Smooth muscle cell (in vitro differentiated cells): ENCODE measurements at regions not wholly inside any gene's neighbourhood (a gene's known extent, or its start where the extent isn't known, plus 50 kb on each side); places are given as distances from the start of the nearest gene placed in this dataset.

ENCODE experiments used
- DNase-seq: peaks from one replicate; lab custom pipeline; 2025; ENCODE audit not compliant: unreplicated experiment; lab: John Stamatoyannopoulos, UW
- H2AFZ ChIP-seq: fragments of 200-600 bp; sonication (generic); 2 replicates; pipeline ENCODE4 v1.6.0; 2016; ENCODE audit warnings: antibody characterized with exemption, low read depth, mild to moderate bottlenecking
- H3F3A ChIP-seq: fragments of 200-600 bp; sonication (generic); 2 replicates; pipeline ENCODE4 v1.6.0; 2017; ENCODE audit warnings: antibody characterized with exemption, low read depth
- H3K27ac ChIP-seq: fragments of 200-600 bp; sonication (generic); 2 replicates; pipeline ENCODE4 v1.5.1; 2016; ENCODE audit warnings: low read depth, mild to moderate bottlenecking
- H3K27me3 ChIP-seq: fragments of 200-600 bp; sonication (generic); 2 replicates; pipeline ENCODE4 v1.6.1; 2016; ENCODE audit warnings: low read depth, mild to moderate bottlenecking
- H3K36me3 ChIP-seq: fragments of 200-600 bp; sonication (generic); 2 replicates; pipeline ENCODE4 v1.5.1; 2016; ENCODE audit warnings: low read depth
- H3K4me1 ChIP-seq: fragments of 200-600 bp; sonication (generic); 2 replicates; pipeline ENCODE4 v1.5.1; 2016; ENCODE audit warnings: low read depth
- H3K4me2 ChIP-seq: fragments of 200-600 bp; sonication (generic); 2 replicates; pipeline ENCODE4 v1.6.0; 2016; ENCODE audit warnings: mild to moderate bottlenecking
- H3K4me3 ChIP-seq: fragments of 200-600 bp; sonication (generic); 2 replicates; pipeline ENCODE4 v1.5.1; 2016; ENCODE audit warnings: mild to moderate bottlenecking
- H3K79me2 ChIP-seq: fragments of 200-600 bp; sonication (generic); 2 replicates; pipeline ENCODE4 v1.6.0; 2016; ENCODE audit warnings: low read depth, mild to moderate bottlenecking
- H3K9ac ChIP-seq: fragments of 200-600 bp; sonication (generic); 2 replicates; pipeline ENCODE4 v1.6.0; 2016; ENCODE audit warnings: low read depth
- H3K9me3 ChIP-seq: fragments of 200-600 bp; sonication (generic); replicated peaks from 2 replicates; pipeline ENCODE4 v1.5.1; 2016; ENCODE audit warnings: low read depth
- H4K20me1 ChIP-seq: fragments of 200-600 bp; sonication (generic); 2 replicates; pipeline ENCODE4 v1.6.0; 2016; ENCODE audit warnings: low read depth
- WGBS: methylation state at CpG from one replicate; pipeline ENCODE4 v1.1.7; 2016; ENCODE audit warnings: low lambda C conversion rate; 5-methylcytosine and 5-hydroxymethylcytosine counted together
- TF ChIP-seq, protein P1 (sequence below): fragments of 200-600 bp; sonication (generic); IDR thresholded peaks from 2 replicates; pipeline ENCODE4 v1.5.1; 2017; ENCODE audit warnings: borderline replicate concordance, mild to moderate bottlenecking, antibody characterized with exemption; ENCODE audit not compliant: insufficient read depth, poor library complexity, severe bottlenecking

DNA sequence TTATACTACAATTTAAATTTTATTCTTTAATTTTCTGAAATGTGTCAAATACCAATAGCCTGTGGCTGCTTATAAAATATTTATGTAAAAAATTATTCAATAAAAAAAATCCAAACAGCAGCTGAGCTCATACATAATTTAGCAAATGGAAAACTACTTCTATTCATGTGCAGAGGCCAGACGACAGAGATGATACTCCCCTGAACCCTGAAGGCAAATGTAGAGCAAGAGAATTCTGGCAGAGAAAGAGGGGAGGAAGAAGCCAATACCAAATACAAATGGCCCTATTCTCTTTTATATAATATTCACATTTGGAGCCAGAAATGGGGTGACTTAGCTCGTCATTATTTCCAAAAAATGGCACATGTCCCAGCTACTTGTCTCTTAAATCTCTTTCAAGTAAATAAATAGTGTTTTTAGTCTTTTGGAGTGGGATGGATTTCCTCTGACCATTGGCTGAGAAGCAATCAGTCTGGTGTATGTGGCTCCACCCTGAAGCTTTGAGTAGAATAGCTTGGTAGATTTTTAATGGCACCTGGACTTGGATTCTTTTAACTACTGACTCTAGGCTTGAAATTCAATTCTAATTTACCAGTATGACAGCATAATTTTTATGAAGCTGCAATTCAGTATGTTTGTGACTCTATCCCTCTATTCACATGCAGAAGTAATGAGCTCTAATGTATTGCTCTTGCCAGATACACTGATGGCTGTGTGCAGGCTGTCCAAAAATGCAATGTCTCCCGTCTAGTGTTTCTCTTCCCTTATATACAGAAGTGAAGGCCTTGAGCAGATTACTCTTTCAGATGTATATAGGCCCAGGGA, 113.4 kb upstream of the SCAF11 start:
- Histone ChIP-seq H3K36me3 (no peaks in the 10 kb centered on the region), H3K27ac (no peak overlapping the region), H3K27me3 (no peaks in the 10 kb centered on the region), H2AFZ (no peak overlapping the region), H3K79me2 (no peaks in the 10 kb centered on the region), H4K20me1 (no peaks in the 10 kb centered on the region), H3F3A (no peaks in the 10 kb centered on the region), H3K9me3 (no peaks in the 10 kb centered on the region), H3K4me3 (no peak overlapping the region), H3K9ac (no peak overlapping the region), H3K4me2 (no peak overlapping the region), H3K4me1 (no peaks in the 10 kb centered on the region)
- DNase-seq: no peak
- TF ChIP-seq, protein P1, sequence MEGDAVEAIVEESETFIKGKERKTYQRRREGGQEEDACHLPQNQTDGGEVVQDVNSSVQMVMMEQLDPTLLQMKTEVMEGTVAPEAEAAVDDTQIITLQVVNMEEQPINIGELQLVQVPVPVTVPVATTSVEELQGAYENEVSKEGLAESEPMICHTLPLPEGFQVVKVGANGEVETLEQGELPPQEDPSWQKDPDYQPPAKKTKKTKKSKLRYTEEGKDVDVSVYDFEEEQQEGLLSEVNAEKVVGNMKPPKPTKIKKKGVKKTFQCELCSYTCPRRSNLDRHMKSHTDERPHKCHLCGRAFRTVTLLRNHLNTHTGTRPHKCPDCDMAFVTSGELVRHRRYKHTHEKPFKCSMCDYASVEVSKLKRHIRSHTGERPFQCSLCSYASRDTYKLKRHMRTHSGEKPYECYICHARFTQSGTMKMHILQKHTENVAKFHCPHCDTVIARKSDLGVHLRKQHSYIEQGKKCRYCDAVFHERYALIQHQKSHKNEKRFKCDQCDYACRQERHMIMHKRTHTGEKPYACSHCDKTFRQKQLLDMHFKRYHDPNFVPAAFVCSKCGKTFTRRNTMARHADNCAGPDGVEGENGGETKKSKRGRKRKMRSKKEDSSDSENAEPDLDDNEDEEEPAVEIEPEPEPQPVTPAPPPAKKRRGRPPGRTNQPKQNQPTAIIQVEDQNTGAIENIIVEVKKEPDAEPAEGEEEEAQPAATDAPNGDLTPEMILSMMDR: no peak
- WGBS: 77% methylated on average over 3 of the region's 3 CpGs

DNA sequence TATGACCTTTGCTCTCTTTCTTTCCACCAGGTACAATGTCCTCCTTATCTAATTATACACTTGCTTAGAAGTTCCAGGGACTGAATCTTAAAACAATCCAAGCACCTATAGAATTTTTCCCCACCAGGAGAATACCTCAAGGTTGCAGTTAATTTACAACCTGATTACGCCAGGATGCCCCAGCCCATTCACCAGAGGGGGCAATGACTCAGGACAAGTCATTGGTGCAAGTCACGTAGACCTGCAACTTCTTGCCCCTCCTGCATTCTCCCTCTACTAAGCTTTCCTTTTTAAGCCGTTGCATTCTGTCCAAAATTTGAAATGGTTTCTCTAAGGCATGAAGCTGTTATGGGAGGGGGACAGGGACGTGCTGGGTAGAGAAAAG, 111.1 kb upstream of the SCAF11 start:
- no peaks in the 10 kb centered on the region for H3K27me3 ChIP-seq
- H4K20me1 ChIP-seq: no peaks in the 10 kb centered on the region
- H3K79me2 ChIP-seq: no peaks in the 10 kb centered on the region
- TF ChIP-seq, protein P1: no peak
- H3K27ac ChIP-seq: no peak overlapping the region
- no peak overlapping the region for H3K4me2 ChIP-seq
- H3K36me3 ChIP-seq: no peaks in the 10 kb centered on the region
- DNase-seq: no peak
- H3K9me3 ChIP-seq: no peaks in the 10 kb centered on the region
- no peak overlapping the region for H2AFZ ChIP-seq
- H3K4me1 ChIP-seq: no peaks in the 10 kb centered on the region
- H3K9ac ChIP-seq: no peak overlapping the region
- no peaks in the 10 kb centered on the region for H3F3A ChIP-seq
- H3K4me3 ChIP-seq: no peak overlapping the region
- 91% methylated on average over 4 of the region's 4 CpGs for WGBS

DNA sequence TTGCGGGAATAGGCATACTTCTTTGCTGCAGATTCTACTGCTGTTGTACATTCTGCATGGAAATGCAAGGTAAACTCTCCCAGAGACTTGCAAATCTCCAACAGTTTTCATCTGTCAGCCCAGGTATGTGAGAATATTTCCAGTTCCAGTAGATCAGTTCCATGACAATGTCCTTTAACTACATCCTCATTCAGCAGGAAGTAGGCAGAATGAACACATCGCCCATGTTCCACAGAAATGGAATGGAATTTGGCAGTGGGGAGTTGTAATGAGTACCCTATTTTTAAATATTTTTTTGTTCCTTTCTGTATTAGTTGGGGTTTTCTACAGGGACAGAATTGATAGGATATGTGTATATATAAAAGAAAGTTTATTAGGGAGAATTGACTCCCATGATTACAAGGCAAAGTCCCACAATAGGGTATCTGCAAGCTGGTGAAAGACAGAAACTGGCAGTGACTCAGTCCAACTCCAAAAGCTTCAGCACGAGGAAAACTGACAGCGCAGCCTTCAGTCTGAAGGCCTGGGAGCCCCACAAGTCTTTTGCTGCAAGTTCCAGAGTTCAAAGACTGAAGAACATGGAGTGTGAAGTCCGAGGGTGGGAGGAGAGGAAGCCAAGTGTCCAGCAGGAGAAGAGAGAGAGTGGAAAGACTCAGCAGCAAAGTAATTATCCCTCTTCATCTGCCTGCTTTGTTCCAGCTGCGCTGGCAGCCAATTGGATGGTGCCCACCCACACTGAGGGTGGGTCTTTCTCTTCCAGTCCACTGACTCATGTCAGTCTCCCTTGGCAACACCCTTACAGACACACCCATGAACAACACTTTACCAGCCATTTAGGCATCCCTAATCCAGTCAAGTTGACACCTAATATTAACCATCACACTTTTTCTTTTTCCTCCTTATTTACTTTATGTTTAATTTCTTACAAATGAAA, 110.4 kb upstream of the SCAF11 start:
- WGBS: 86% methylated on average over 6 of the region's 6 CpGs

More for the DNA sequence above, 110.4 kb upstream of the SCAF11 start:
- H3K9ac ChIP-seq: no peak overlapping the region
- no peak overlapping the region for H3K4me3 ChIP-seq
- H3K36me3 ChIP-seq: no peaks in the 10 kb centered on the region
- no peaks in the 10 kb centered on the region for H3K9me3 ChIP-seq
- no peaks in the 10 kb centered on the region for H3K79me2 ChIP-seq
- H3K27me3 ChIP-seq: no peaks in the 10 kb centered on the region
- TF ChIP-seq, protein P1: no peak
- no peak for DNase-seq
- H3K27ac ChIP-seq: no peak overlapping the region
- H3F3A ChIP-seq: no peaks in the 10 kb centered on the region
- no peak overlapping the region for H3K4me2 ChIP-seq
- no peak overlapping the region for H2AFZ ChIP-seq
- no peaks in the 10 kb centered on the region for H3K4me1 ChIP-seq
- H4K20me1 ChIP-seq: no peaks in the 10 kb centered on the region
